K562 (cell line): ENCODE measurements at regions not wholly inside any gene's neighbourhood (a gene's known extent, or its start where the extent isn't known, plus 50 kb on each side); places are given as distances from the start of the nearest gene placed in this dataset.

ENCODE experiments used
- ADNP ChIP-seq: fragments of 200-800 bp; sonication (Bioruptor generic); IDR thresholded peaks from 2 replicates; pipeline ENCODE4 v1.6.1; 2016; ENCODE audit warnings: missing genetic modification characterization, missing compliant biosample characterization
- BRF1 ChIP-seq: IDR thresholded peaks from 3 replicates; pipeline ENCODE4 v1.6.1; 2011; ENCODE audit warnings: borderline replicate concordance, mild to moderate bottlenecking; ENCODE audit not compliant: insufficient read length; ENCODE audit errors: extremely low read depth
- CHD2 ChIP-seq: IDR thresholded peaks from 2 replicates; pipeline ENCODE4 v1.6.1; 2011; ENCODE audit warnings: low read depth, low read length
- CREM ChIP-seq: IDR thresholded peaks from 2 replicates; pipeline ENCODE4 v1.6.1; 2014; ENCODE audit warnings: antibody characterized with exemption, low read depth
- FUS ChIP-seq: fragments of 200-400 bp; formaldehyde crosslinking; optimal IDR thresholded peaks from 2 replicates; pipeline ENCODE3; 2017; ENCODE audit warnings: low read depth, low read length
- HDAC8 ChIP-seq: fragments of 450-650 bp; IDR thresholded peaks from 2 replicates; pipeline ENCODE4 v1.6.1; 2016; ENCODE audit warnings: mild to moderate bottlenecking, missing genetic modification characterization, moderate library complexity, missing compliant biosample characterization
- HNRNPH1 ChIP-seq: fragments of 200-400 bp; formaldehyde crosslinking; optimal IDR thresholded peaks from 2 replicates; pipeline ENCODE3; 2017; ENCODE audit warnings: low read depth, mild to moderate bottlenecking, low read length, moderate library complexity
- HNRNPUL1 ChIP-seq: fragments of 200-400 bp; formaldehyde crosslinking; IDR thresholded peaks from 2 replicates; pipeline ENCODE4 v1.6.1; 2017; ENCODE audit warnings: low read length
- KAT8 ChIP-seq: fragments of 450-650 bp; IDR thresholded peaks from 2 replicates; pipeline ENCODE4 v1.6.1; 2016; ENCODE audit warnings: low read depth, mild to moderate bottlenecking
- KLF13 ChIP-seq: fragments of 450-650 bp; IDR thresholded peaks from 2 replicates; pipeline ENCODE4 v1.6.1; 2016; ENCODE audit warnings: missing genetic modification characterization, low read depth, mild to moderate bottlenecking, missing compliant biosample characterization, moderate library complexity, borderline replicate concordance
- NR1H2 ChIP-seq: sonication (generic); formaldehyde crosslinking; IDR thresholded peaks from 2 replicates; pipeline ENCODE4 v1.4.0; 2020; ENCODE audit warnings: mild to moderate bottlenecking, missing genetic modification reagents
- RBBP5 ChIP-seq: fragments of 200-600 bp; sonication (generic); IDR thresholded peaks from 2 replicates; pipeline ENCODE4 v1.6.1; 2012; ENCODE audit warnings: borderline replicate concordance, mild to moderate bottlenecking, low read length, control low read depth, inconsistent platforms; ENCODE audit not compliant: insufficient read depth, poor library complexity, severe bottlenecking
- SMC3 ChIP-seq: conservative IDR thresholded peaks from 2 replicates; pipeline ENCODE4 v1.6.1; 2011; ENCODE audit warnings: low read depth, low read length, improper control_type of control experiment; ENCODE audit not compliant: insufficient read depth
- SOX6 ChIP-seq: fragments of 450-650 bp; IDR thresholded peaks from 2 replicates; pipeline ENCODE4 v1.6.1; 2014; ENCODE audit warnings: mild to moderate bottlenecking
- STAG1 ChIP-seq: sonication (generic); formaldehyde crosslinking; IDR thresholded peaks from 2 replicates; pipeline ENCODE4 v1.5.0; 2020; ENCODE audit warnings: missing genetic modification reagents, borderline replicate concordance
- XRCC3 ChIP-seq: fragments of 450-650 bp; IDR thresholded peaks from 2 replicates; pipeline ENCODE4 v1.6.1; 2017; ENCODE audit warnings: mild to moderate bottlenecking, moderate library complexity
- ZC3H11A ChIP-seq: IDR thresholded peaks from 2 replicates; pipeline ENCODE4 v1.6.1; 2012; ENCODE audit warnings: low read depth, low read length, improper control_type of control experiment
- ZC3H8 ChIP-seq: fragments of 450-650 bp; IDR thresholded peaks from 2 replicates; pipeline ENCODE4 v1.6.1; 2017
- ZNF274 ChIP-seq: IDR thresholded peaks from 2 replicates; pipeline ENCODE4 v1.6.1; 2011; ENCODE audit warnings: low read depth, mild to moderate bottlenecking, low read length, moderate library complexity, borderline replicate concordance
- ZNF444 ChIP-seq: fragments of 250-450 bp; sonication (Bioruptor Pico); IDR thresholded peaks from 2 replicates; pipeline ENCODE4 v1.4.0; 2020; ENCODE audit warnings: mild to moderate bottlenecking, moderate library complexity
- ZNF551 ChIP-seq: fragments of 250-450 bp; sonication (Bioruptor Pico); IDR thresholded peaks from 2 replicates; pipeline ENCODE4 v1.5.0; 2021; ENCODE audit warnings: mild to moderate bottlenecking, moderate library complexity
- ZNF583 ChIP-seq: fragments of 250-450 bp; sonication (Bioruptor Pico); IDR thresholded peaks from 2 replicates; pipeline ENCODE4 v1.4.0; 2020
- ZNF668 ChIP-seq: fragments of 250-450 bp; sonication (Bioruptor Pico); IDR thresholded peaks from 2 replicates; pipeline ENCODE4 v1.8.0; 2022; ENCODE audit warnings: mild to moderate bottlenecking, inconsistent platforms
- ZNF780A ChIP-seq: fragments of 250-450 bp; sonication (Bioruptor Pico); IDR thresholded peaks from 2 replicates; pipeline ENCODE4 v1.5.0; 2021; ENCODE audit warnings: mild to moderate bottlenecking
- TF ChIP-seq, protein P1 (sequence below): sonication (generic); formaldehyde crosslinking; IDR thresholded peaks from 2 replicates; pipeline ENCODE4 v1.8.1; 2023; ENCODE audit warnings: mild to moderate bottlenecking, missing genetic modification reagents, moderate library complexity
- TF ChIP-seq, protein P2 (sequence below): fragments of 250-450 bp; sonication (Bioruptor Pico); IDR thresholded peaks from 2 replicates; pipeline ENCODE4 v1.4.0; 2020; ENCODE audit warnings: mild to moderate bottlenecking, moderate library complexity

- no peak for TF ChIP-seq BRF1
- no peak for TF ChIP-seq NR1H2 (CRISPR knock-in tag)
- no peak for TF ChIP-seq ZNF583
- TF ChIP-seq XRCC3, result no peak
- TF ChIP-seq KAT8, result no peak
- no peak for TF ChIP-seq HDAC8 (tag)
- TF ChIP-seq ZNF780A (CRISPR knock-in tag), result no peak
- TF ChIP-seq HNRNPUL1, result peak; percentile 37; the same call in 1 of the 2 replicates
- peak; percentile 51 for TF ChIP-seq RBBP5
- no peak for TF ChIP-seq KLF13 (tag)
- TF ChIP-seq HNRNPH1, result no peak
- no peak for TF ChIP-seq CHD2
- no peak for TF ChIP-seq ZNF274
- no peak for TF ChIP-seq ZNF551 (CRISPR knock-in tag)
- TF ChIP-seq SOX6, result peak; percentile 85
- TF ChIP-seq ZNF668 (CRISPR knock-in tag), result 0 out of 2 replicates have a peak, but pooled peaks have one; percentile 45
- TF ChIP-seq, protein P1, sequence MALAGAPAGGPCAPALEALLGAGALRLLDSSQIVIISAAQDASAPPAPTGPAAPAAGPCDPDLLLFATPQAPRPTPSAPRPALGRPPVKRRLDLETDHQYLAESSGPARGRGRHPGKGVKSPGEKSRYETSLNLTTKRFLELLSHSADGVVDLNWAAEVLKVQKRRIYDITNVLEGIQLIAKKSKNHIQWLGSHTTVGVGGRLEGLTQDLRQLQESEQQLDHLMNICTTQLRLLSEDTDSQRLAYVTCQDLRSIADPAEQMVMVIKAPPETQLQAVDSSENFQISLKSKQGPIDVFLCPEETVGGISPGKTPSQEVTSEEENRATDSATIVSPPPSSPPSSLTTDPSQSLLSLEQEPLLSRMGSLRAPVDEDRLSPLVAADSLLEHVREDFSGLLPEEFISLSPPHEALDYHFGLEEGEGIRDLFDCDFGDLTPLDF (CRISPR knock-in tag), result no peak
- peak; percentile 94 for TF ChIP-seq CREM
- TF ChIP-seq ZNF444 (CRISPR knock-in tag), result no peak
- no peak for TF ChIP-seq FUS
- TF ChIP-seq SMC3, result no peak
- no peak for TF ChIP-seq STAG1 (CRISPR knock-in tag)
- TF ChIP-seq ADNP, result no peak; the same call in 1 of the 2 replicates
- no peak for TF ChIP-seq ZC3H8
- TF ChIP-seq, protein P2, sequence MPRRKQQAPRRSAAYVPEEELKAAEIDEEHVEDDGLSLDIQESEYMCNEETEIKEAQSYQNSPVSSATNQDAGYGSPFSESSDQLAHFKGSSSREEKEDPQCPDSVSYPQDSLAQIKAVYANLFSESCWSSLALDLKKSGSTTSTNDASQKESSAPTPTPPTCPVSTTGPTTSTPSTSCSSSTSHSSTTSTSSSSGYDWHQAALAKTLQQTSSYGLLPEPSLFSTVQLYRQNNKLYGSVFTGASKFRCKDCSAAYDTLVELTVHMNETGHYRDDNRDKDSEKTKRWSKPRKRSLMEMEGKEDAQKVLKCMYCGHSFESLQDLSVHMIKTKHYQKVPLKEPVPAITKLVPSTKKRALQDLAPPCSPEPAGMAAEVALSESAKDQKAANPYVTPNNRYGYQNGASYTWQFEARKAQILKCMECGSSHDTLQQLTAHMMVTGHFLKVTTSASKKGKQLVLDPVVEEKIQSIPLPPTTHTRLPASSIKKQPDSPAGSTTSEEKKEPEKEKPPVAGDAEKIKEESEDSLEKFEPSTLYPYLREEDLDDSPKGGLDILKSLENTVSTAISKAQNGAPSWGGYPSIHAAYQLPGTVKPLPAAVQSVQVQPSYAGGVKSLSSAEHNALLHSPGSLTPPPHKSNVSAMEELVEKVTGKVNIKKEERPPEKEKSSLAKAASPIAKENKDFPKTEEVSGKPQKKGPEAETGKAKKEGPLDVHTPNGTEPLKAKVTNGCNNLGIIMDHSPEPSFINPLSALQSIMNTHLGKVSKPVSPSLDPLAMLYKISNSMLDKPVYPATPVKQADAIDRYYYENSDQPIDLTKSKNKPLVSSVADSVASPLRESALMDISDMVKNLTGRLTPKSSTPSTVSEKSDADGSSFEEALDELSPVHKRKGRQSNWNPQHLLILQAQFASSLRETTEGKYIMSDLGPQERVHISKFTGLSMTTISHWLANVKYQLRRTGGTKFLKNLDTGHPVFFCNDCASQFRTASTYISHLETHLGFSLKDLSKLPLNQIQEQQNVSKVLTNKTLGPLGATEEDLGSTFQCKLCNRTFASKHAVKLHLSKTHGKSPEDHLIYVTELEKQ (CRISPR knock-in tag), result no peak
- TF ChIP-seq ZC3H11A, result no peak
Observed at GRCh38 chr12:28130625-28131598, 59.3 kb upstream of the CCDC91 start (continued).
